OCI-LY7 (cell line): ENCODE measurements at regions not wholly inside any gene's neighbourhood (a gene's known extent, or its start where the extent isn't known, plus 50 kb on each side); places are given as distances from the start of the nearest gene placed in this dataset.

ENCODE experiments used
- CTCF ChIP-seq: fragments of 200-600 bp; sonication (generic); conservative IDR thresholded peaks from 2 replicates; pipeline ENCODE4 v1.5.1; 2014; ENCODE audit warnings: mild to moderate bottlenecking, antibody characterized with exemption, low read length, moderate library complexity, mixed read lengths
- EZH2phosphoT487 ChIP-seq: fragments of 200-600 bp; sonication (generic); IDR thresholded peaks from 2 replicates; pipeline ENCODE4 v1.6.1; 2018; ENCODE audit warnings: low read depth, borderline replicate concordance, mild to moderate bottlenecking, mixed run types, antibody characterized with exemption, low read length, moderate library complexity, mixed read lengths

DNA sequence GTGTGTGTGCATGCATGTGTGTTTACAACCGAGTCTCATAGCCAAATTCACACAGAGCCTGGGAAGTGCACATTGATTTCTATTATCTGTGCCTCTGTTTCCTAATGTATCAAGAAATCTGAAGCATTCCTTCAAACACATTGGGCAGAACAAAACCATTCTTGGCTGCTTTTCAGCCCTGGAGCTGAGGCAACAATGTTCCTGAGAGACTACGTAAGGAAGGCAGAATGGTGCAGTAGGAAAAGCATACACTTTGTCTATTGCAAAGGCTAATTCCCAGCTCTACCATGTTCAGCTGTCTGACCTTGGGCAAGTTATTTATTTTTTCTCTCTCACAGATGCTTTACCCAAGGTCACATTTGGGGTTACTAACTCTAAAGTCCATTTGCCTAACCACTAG is 575.5 kb downstream of the SOX6 start:
- TF ChIP-seq CTCF (no peak), EZH2phosphoT487 (no peak)
